Fibroblast of skin of abdomen (primary cell): ENCODE measurements at regions not wholly inside any gene's neighbourhood (a gene's known extent, or its start where the extent isn't known, plus 50 kb on each side); places are given as distances from the start of the nearest gene placed in this dataset.
A peak's percentile ranks its signal among the peaks of the same experiment; 100 is the strongest.
"Not testable (repeated sequence)": the region's sequence is repeated elsewhere in the genome, so short reads cannot be mapped to it uniquely, and the experiment has no call there.

Experiments
- DNase-seq: peaks from one replicate; pipeline ENCODE4 v3.0.0-alpha.2; 2013

DNA sequence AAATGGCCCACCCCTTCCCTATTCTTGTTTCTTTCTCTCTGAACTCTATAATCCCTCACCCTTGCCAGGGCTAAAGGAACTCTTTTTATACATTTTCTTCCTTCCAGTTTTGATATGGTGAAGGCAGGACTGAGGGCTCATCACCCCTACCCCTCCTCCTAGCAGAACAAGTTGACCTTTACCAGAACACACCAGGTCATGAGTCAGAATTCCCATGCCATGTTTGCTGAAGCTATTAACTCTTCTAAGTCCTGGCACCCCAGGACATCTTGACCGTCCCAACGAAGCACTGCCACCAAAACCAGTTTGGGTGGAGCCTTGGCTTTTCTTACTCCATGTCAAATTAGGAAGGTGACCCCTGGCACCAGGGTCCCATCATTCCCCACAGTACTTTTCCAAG is 57.5 kb upstream of the DYNLT3 start:
- no peak for DNase-seq

DNA sequence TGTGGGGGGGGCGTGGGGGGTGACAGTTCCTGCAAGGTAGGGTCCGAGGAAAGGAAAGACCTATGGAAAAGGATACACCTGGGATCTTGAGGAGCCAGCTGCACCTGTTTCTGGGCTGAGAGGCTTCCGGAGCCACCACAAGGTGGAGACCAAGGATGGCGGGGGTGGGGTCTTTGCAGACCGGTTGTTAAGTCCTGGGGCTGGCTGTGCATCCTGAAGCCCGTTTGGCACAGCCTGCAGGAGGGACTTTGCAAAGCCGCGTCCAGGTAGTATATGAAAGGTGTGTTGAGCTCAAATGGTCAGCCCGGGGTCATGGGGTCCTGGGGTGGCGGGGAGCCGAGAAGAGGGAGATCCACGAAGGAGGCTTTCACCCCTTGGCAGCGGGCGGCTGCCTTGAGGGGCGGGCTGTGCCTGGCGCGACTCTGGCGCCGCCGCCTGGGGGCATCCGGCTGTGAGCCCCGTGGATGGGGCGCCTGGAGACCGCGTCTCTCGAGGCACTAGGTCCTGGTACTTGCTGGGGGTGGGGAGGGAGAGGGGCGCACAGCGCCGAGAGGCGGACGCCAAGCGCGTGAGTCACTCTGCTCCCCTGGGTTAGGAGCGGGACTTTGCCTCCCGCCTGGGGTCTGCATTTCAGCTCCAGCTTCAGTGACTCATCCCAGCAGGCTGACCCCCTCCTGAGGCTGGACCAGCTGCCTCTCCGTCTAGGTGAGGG is 58.2 kb upstream of the DYNLT3 start:
- peak; percentile 66 for DNase-seq

DNA sequence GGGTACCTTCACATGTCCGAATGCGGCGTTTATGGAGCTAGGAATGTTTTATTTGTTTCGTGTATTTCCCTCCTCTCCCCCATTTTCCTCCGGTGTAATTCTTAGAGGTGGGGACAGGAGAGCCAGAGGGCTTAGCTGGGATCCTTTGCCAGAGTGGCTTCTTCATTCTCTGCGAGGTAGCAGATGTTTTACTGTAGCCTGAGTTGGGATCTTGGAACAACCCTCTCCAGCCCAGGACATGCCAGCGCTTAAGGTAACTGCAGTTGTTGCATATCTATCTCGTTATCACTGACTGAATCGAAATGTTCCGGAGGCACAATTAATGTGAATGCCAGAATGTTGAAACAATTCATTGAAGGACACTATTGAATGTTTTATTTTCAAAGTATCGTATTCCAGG is 59.0 kb upstream of the DYNLT3 start:
- no peak for DNase-seq

DNA sequence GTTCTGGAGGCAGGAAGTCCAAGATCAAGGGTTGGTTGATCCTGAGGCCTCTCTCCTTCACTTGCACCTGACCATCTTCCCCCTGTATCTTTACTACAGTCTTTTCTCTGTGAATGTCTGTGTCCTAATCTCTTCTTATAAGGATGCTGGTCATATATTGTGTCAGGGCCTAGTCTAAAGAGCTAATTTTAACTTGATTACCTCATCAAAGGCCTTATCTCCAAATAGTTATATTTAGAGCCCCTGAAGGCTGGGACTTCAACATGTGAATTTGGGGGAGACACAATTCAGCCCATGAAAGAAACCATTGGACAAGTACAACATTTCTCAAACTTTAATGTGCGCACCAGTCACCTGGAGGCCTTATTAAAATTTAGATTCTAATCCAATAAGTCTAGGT is 62.8 kb upstream of the DYNLT3 start:
- DNase-seq, result no peak

DNA sequence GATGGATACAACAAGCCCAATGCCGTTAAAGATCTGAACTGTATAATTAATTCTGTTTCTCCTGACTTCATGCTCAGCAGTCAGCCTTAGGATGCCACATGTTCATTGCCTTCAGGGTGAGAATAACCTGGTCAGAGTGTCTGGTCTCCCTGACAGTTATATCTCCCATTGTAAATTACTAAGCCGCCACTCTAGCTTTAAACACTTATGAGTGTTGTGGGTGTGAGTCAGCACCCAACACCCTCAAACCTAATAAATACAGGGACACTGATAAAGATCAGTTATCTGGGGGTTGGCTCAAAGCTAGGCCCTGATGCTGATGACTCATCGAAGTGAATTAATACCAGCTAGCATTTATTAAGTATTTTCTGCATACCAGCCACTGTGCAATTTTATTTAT is 64.9 kb upstream of the DYNLT3 start:
- DNase-seq, result peak; percentile 69

DNA sequence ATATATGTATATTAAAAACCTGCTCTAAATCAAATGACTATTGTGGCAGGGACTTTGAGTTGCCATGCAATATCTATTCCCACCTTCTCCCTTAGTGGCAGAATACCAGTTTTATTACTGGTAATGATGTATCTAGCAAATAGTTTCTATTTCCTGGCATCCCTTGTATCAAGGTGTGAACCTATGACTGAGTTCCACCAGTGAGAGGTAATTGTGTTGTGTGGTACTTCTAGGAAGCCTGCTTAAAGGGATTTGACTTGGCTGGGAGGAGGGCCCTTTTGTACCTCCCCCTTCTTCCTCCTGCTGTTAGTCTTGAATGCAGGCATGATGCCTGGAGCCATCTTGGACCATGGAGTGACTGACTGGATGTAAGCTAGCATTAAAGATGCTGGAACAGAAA is 65.4 kb upstream of the DYNLT3 start:
- no peak for DNase-seq

DNA sequence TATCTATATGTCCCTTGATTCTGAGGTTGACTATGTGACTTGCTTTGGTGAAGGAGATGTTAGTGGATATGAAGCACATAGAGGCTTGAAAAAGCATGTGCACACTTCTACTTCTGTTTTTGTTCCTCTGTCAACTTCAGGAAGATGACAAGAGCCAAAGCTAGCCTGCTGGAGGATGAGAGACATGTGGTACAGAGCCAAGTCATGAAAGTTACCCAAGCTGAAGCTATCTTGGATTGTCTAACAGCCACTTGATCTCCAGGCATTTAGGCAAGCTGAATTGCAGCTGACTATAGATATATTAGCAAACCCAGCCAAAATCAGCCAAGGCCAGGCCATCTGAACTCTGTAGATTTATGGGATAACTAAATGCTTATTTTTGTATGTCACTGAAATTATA is 70.8 kb upstream of the DYNLT3 start:
- no peak for DNase-seq

DNA sequence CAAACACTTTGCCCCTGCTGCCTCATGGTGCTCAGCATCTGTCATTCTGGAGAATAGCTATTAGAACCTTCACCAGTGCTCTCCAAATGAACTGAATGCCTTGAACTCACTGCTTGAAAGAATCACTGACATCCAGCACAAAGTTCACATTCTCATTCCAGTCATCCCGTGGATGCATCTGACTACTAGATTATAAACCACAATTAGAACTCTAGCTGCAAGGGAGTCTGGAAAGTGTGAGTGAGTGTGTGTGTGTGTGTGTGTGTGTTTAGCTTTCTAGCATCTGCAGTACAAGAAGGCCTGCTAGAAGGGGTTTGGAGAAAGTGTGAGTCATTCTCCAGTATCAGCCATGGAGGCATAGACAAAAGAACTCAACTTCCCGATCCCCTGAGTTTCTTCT is 71.3 kb upstream of the DYNLT3 start:
- DNase-seq, result no peak

DNA sequence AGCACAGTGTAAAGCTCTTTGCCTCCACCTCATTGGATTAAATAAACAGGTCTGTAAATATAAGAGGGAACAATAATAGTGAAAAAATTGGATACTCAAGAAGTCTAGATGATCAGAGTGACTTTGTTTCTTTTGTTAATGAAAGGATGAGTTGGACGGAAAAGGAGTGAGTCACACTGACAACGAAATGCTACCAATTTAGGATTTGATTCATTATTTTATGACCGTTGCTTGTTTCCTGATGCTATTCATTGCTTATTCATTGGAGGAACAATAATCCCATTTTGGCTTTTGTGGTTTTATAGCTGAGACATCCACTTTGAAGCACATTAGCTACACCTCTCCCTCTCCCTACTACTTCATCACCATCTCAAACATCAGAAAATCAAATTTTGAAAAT is 74.4 kb upstream of the DYNLT3 start:
- DNase-seq, result peak; percentile 69

DNA sequence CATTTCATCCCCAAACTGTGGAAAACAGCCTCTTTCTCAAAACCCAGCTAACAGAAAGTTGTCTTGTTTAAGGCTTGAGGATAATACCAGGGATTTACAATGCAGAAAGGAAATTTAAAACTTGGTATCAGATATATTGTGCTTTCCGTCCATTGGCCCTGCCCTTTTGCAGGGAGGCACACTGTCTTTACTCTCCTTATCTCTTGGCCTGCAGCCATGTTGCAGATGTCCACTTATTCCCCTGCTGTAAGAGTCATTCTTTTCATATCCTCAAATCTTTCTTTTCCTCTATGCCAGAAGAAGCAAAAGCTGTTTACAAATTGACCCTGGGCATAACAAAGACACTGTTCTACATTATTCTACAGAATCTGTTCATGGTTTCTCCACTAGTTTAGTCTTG is 75.6 kb upstream of the DYNLT3 start:
- DNase-seq, result no peak

DNA sequence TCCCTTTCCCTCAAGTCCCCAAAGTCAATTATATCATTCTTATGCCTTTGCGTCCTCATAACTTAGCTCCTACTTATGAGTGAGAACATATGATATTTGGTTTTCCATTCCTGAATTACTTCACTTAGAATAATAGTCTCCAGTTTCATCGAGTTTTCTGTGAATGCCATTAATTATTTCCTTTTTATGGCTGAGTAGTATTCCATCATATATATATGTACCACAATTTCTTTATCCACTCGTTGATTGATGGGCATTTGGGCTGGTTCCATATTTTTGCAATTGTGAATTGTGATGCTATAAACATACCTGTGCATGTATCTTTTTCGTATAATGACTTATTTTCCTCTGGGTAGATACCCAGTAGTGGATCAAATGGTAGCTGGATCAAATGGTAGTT is 78.4 kb upstream of the DYNLT3 start:
- not testable (repeated sequence) for DNase-seq

DNA sequence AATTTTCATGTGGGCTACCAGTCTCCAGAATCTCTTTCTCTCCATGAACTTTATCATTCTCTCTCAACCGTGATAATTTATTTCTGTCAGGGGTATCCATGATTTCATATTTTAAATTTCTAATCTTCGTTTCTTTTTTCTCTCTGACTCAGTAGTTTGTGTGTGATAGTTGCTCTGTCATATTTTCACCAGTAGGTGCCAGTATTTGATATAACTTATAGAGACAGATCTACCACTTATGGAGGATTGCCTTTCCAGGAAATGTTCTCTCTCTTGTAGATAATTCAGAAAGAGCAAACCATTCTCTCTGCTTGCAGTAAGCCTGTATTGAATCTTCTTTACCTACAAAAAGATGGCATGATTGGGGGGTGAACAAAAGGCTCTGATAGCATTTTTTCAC is 79.3 kb upstream of the DYNLT3 start:
- peak; percentile 34 for DNase-seq

DNA sequence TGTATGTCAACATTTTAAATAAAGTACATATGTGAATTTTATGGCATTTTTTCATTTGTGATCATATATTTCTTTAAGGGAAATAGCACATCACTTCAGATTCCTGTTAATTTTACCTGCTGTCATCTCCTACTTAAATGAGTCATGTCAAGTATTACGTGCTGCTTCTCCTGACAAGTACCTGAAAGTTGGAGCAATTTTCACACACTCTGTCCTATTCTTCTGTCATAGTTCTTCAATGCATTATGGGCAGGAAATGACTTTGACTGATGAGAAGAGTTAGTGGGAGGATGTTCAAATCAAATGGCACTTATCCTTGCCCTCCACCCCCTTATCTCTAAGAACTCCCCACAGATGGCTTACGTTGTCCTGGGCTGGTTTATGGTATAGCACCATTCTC is 64.2 kb upstream of the SYTL5 start:
- DNase-seq, result no peak

DNA sequence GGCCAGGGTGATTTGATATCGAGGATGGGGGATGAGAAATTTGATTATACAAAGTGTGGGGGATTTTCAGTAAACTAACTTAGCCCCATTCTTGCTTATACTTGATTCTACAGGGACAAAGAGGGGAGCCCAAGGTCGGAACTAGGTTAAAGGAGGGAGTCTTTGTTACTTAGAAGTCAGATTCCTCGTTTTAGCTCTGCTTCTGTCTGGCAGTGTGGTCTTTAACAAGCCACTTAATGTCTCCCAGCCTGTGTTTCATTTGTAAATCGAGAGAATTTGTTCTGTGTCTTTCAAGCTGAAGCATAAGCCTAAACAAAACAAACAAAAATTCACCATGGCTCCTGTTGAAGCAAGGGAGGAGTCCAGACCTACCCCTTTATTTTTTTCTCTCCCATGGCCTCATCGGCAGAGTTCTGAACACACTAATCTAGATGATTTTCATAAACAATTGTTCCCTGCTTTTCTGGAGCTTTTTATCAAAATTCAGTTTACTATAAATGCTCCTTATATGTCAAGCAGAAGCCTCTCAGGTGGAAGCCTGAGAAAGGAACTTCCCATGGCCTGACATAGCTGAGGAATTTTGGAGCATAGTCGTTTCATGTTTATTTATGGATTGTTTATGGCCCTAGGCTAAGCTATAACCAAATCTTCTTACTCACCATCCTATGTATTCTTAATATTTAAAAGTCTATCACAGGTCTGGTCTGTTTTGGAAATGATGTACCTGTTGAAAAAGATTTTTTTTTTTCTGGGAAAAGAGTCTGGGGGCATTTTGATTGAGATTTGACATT is 62.6 kb upstream of the SYTL5 start:
- DNase-seq, result no peak

DNA sequence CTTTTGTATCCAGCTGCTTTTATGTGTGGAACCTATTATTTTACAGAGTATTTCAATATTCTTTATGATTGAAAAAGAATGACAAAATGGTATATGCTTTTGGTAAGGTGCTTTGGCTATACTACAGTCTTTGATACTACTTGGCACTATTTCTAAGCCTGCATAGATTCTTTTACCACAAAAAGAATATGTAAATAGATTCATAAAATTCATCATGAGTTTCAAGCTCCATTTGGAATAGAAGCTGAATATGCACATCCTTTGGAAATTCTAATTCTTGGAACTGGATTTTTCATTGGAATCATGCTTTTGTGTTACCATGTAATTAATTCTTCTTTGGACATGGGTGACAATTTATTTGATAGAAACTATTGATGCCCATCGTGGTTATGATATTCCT is 60.2 kb upstream of the SYTL5 start:
- DNase-seq, result no peak

DNA sequence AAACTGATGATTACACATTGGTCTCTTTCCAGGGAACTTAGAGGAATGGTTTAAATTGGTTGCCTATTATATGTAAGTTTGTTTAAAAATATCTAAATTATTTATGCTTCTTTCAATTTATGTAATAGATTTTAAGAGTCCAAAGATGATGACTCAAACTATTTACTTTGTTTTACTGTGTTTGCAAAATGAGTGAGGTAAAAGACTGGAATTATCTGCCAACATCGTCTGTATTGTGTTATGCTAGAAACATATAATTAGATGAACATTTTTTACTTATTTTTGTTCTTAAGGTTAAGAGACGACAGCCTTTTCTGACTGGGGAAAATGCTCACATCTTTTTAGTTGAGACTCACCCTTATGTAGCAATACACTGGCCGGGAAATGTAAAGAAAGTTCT is 51.1 kb upstream of the SYTL5 start:
- DNase-seq, result no peak

DNA sequence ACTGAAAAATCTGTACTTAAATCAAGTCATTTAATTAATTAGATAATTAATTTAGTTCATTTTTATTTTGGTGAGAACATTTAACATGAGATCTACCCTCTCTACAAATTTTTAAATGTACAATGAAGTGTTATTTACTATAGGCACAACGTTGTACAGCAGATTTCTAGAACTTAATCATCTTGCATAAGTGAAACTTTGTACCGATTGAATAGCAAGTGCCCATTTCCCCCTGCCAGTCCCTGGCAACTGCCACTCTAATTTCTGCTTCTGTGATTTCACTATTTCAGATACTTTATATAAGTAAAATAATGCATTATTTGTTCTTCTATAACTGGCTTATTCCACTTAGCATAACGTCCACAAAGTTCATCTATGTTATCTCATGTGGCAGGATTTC is 50.1 kb upstream of the SYTL5 start:
- no peak for DNase-seq
